ENCODE measurements at regions not wholly inside any gene's neighbourhood (a gene's known extent, or its start where the extent isn't known, plus 50 kb on each side); places are given as distances from the start of the nearest gene placed in this dataset.
"Not testable (repeated sequence)": the region's sequence is repeated elsewhere in the genome, so short reads cannot be mapped to it uniquely, and the experiment has no call there.

GRCh38 chr9:40928803-40929487 is 199.5 kb downstream of the FOXD4L6 start:
- DNase-seq: no peak

- no peak for DNase-seq
Measured at GRCh38 chr9:40927851-40928802, 200.4 kb downstream of the FOXD4L6 start.

GRCh38 chr9:40927260-40927631 is 201.2 kb downstream of the FOXD4L6 start:
- DNase-seq: no peak

GRCh38 chr9:40926404-40927259 is 201.8 kb downstream of the FOXD4L6 start:
- DNase-seq: no peak

- DNase-seq: no peak
Measured at GRCh38 chr9:40925149-40925548, 203.3 kb downstream of the FOXD4L6 start.

GRCh38 chr9:40916399-40916783 is 212.1 kb downstream of the FOXD4L6 start:
- not testable (repeated sequence) for DNase-seq

GRCh38 chr9:40915660-40916398 is 212.7 kb downstream of the FOXD4L6 start:
- not testable (repeated sequence) for DNase-seq

GRCh38 chr9:40914772-40915659 is 213.5 kb downstream of the FOXD4L6 start:
- DNase-seq: no peak

GRCh38 chr9:40913928-40914673 is 214.4 kb downstream of the FOXD4L6 start:
- DNase-seq: no peak

GRCh38 chr9:40913096-40913719 is 215.3 kb downstream of the FOXD4L6 start:
- no peak for DNase-seq

GRCh38 chr9:40912679-40913078 is 215.8 kb downstream of the FOXD4L6 start:
- not testable (repeated sequence) for DNase-seq

GRCh38 chr9:40911647-40912046 is 216.8 kb downstream of the FOXD4L6 start:
- no peak for DNase-seq

GRCh38 chr9:40910995-40911394 is 217.5 kb downstream of the FOXD4L6 start:
- DNase-seq: not testable (repeated sequence)

GRCh38 chr9:40909821-40910220 is 218.7 kb downstream of the FOXD4L6 start:
- DNase-seq: no peak

GRCh38 chr9:40909111-40909510 is 219.4 kb downstream of the FOXD4L6 start:
- not testable (repeated sequence) for DNase-seq

- DNase-seq: no peak
Measured at GRCh38 chr9:40907657-40908624, 220.5 kb downstream of the FOXD4L6 start.

GRCh38 chr9:40906879-40907278 is 221.6 kb downstream of the FOXD4L6 start:
- not testable (repeated sequence) for DNase-seq

GRCh38 chr9:40892315-40892714 is 236.2 kb downstream of the FOXD4L6 start:
- not testable (repeated sequence) for DNase-seq

GRCh38 chr9:40885858-40886257 is 242.6 kb downstream of the FOXD4L6 start:
- DNase-seq: not testable (repeated sequence)
